ENCODE measurements at regions not wholly inside any gene's neighbourhood (a gene's known extent, or its start where the extent isn't known, plus 50 kb on each side); places are given as distances from the start of the nearest gene placed in this dataset.

- no peak for DNase-seq (ENCODE audit: low read depth)
- no peak for TF ChIP-seq CTCF (conservative IDR thresholded peaks at IDR 0.05; ENCODE audit: control insufficient read depth, insufficient read depth, low read depth, low read length)
- no peak overlapping the region for H3K4me3 ChIP-seq (ENCODE audit: control insufficient read depth, low read depth, low read length)
These were observed 916.7 kb upstream of the B3GALT2 start for GRCh38 chr1:194103101-194103500.

- no peak for TF ChIP-seq CTCF (conservative IDR thresholded peaks at IDR 0.05; ENCODE audit: control insufficient read depth, insufficient read depth, low read depth, low read length)
- no peak overlapping the region for H3K4me3 ChIP-seq (ENCODE audit: control insufficient read depth, low read depth, low read length)
- DNase-seq (ENCODE audit: low read depth) = no peak
These were observed 916.2 kb upstream of the B3GALT2 start for GRCh38 chr1:194102607-194103006.

- no peak for DNase-seq (ENCODE audit: low read depth)
- no peak for TF ChIP-seq CTCF (conservative IDR thresholded peaks at IDR 0.05; ENCODE audit: control insufficient read depth, insufficient read depth, low read depth, low read length)
- no peak overlapping the region for H3K4me3 ChIP-seq (ENCODE audit: control insufficient read depth, low read depth, low read length)
These were observed 898.3 kb upstream of the B3GALT2 start for GRCh38 chr1:194084755-194085154.

- TF ChIP-seq CTCF (conservative IDR thresholded peaks at IDR 0.05; ENCODE audit: control insufficient read depth, insufficient read depth, low read depth, low read length) = no peak
- DNase-seq (ENCODE audit: low read depth) = no peak
- no peak overlapping the region for H3K4me3 ChIP-seq (ENCODE audit: control insufficient read depth, low read depth, low read length)
These were observed 895.0 kb upstream of the B3GALT2 start for GRCh38 chr1:194081444-194081843.

GRCh38 chr1:194080826-194081225 is 894.4 kb upstream of the B3GALT2 start:
- DNase-seq (ENCODE audit: low read depth) = no peak
- no peak overlapping the region for H3K4me3 ChIP-seq (ENCODE audit: control insufficient read depth, low read depth, low read length)
- no peak for TF ChIP-seq CTCF (conservative IDR thresholded peaks at IDR 0.05; ENCODE audit: control insufficient read depth, insufficient read depth, low read depth, low read length)

- TF ChIP-seq CTCF (conservative IDR thresholded peaks at IDR 0.05; ENCODE audit: control insufficient read depth, insufficient read depth, low read depth, low read length) = no peak
- DNase-seq (ENCODE audit: low read depth) = no peak
- H3K4me3 ChIP-seq (ENCODE audit: control insufficient read depth, low read depth, low read length) = no peak overlapping the region
These were observed 892.4 kb upstream of the B3GALT2 start for GRCh38 chr1:194078765-194079164.

GRCh38 chr1:194076646-194077045 is 890.2 kb upstream of the B3GALT2 start:
- DNase-seq (ENCODE audit: low read depth) = no peak
- H3K4me3 ChIP-seq (ENCODE audit: control insufficient read depth, low read depth, low read length) = no peak overlapping the region
- no peak for TF ChIP-seq CTCF (conservative IDR thresholded peaks at IDR 0.05; ENCODE audit: control insufficient read depth, insufficient read depth, low read depth, low read length)
